Activated naive CD8-positive, alpha-beta T cell treated with anti-CD3 and anti-CD28 coated beads, Interleukin-2, amount 50 U/mL, for 24 hours (primary cell): ENCODE measurements at regions not wholly inside any gene's neighbourhood (a gene's known extent, or its start where the extent isn't known, plus 50 kb on each side); places are given as distances from the start of the nearest gene placed in this dataset.

ENCODE experiments used
- ATAC-seq: fragments of 150-1000 bp; cut with Tn5 transposase; one replicate; pipeline ENCODE4 v1.10.0; 2021
- DNase-seq: peaks from one replicate; pipeline ENCODE4 v3.0.0; 2021
- H3K27ac Mint-ChIP-seq: one replicate; pipeline ENCODE4 v1.8.0; 2021; ENCODE audit warnings: mild to moderate bottlenecking, mixed read lengths
- H3K27me3 Mint-ChIP-seq: one replicate; pipeline ENCODE4 v1.8.0; 2021; ENCODE audit warnings: mixed read lengths
- H3K36me3 Mint-ChIP-seq: one replicate; pipeline ENCODE4 v1.8.0; 2021; ENCODE audit warnings: low read depth, mixed read lengths
- H3K4me1 Mint-ChIP-seq: one replicate; pipeline ENCODE4 v1.8.0; 2021; ENCODE audit warnings: mixed read lengths
- H3K4me3 Mint-ChIP-seq: one replicate; pipeline ENCODE4 v1.8.0; 2021; ENCODE audit warnings: mild to moderate bottlenecking, moderate library complexity, mixed read lengths
- H3K9me3 Mint-ChIP-seq: one replicate; pipeline ENCODE4 v1.8.0; 2021; ENCODE audit warnings: mixed read lengths

DNA sequence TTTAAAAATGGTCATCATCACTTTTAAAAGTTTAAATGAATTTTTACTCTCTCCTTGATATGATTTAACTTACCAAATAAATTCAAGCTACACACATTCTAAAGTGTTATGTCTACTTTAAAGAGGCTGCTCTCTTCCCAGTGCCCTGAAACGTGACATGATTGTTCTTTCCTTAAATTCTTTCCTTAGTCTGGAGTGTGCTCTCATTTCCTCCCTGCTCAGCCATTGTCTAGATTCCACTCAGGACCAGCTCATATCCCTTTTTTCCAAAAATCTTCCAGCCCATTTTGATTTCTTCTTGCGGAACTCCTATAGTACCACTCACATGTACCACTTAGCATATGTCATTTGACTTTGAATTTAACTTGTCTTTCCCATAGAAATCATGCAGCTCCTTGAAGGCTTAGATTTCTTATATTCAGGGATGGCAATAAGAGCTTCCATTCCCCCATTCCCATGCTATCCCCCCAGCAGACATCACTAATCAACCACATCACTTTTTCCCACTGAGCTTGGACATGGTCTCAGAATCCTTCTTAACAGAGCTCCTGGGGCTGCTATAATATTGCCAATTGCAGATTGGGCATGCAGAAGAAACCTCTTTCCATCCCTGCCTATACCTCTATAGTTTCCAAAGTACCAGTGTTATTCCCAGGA lies 54.7 kb upstream of the ITPKB start:
- no peak overlapping the region for H3K27ac Mint-ChIP-seq
- peaks cover 22% of the 10 kb centered on the region for H3K4me1 Mint-ChIP-seq
- DNase-seq (no peak), ATAC-seq (no peak)
- no peaks in the 10 kb centered on the region for H3K36me3 Mint-ChIP-seq
- H3K27me3 Mint-ChIP-seq: no peaks in the 10 kb centered on the region
- no peak overlapping the region for H3K4me3 Mint-ChIP-seq
- no peaks in the 10 kb centered on the region for H3K9me3 Mint-ChIP-seq

DNA sequence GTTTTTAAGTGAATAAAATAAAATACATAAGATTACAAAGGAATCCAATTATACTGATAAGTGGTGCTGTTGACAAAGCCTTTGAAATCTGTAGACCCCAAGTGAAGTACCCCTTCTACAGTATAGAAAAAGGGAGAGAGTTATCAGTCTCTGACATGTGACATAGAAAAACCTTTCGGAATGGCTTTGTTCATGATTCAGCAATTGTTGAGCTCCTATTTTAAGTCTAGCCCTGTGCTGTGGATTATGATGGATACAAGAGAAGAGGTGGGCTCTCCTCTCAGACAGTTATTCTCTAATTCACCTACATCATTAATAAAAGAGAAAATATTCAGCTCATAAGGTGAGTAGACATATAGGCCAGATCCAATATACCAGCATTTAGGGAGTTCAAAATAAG lies 53.3 kb upstream of the ITPKB start:
- H3K36me3 Mint-ChIP-seq: no peaks in the 10 kb centered on the region
- H3K4me3 Mint-ChIP-seq: no peak overlapping the region
- ATAC-seq: no peak
- H3K27ac Mint-ChIP-seq: no peak overlapping the region
- H3K27me3 Mint-ChIP-seq: no peaks in the 10 kb centered on the region
- no peak for DNase-seq
- H3K9me3 Mint-ChIP-seq: no peaks in the 10 kb centered on the region
- H3K4me1 Mint-ChIP-seq: peaks cover 19% of the 10 kb centered on the region

DNA sequence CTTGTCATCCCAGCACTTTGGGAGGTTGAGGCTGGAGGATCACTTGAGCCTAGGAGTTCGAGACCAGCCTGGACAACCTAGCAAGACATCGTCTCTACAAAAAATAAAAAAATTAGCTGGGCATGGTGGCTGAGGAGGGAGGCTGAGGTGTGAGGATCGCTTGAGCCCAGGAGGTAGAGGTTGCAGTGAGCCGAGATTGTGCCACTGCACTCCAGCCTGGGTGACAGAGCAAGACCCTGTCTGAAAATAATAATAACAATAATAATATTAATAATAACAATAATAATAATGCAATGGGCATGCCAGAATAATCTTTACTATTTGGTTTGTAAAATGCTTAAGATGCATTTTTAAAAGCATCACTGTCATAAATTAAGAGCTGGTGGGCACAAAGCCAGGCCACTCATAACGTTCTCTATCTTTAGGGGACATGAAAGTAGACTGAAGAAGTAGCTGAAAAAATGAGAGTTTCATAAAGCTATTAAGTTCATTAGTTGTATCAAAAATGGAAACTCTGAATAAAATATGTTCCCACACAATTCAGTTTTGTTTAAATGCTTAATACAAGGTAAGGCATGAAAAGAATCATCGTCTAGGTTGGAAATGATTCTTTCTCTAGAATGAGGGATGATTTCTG lies 51.6 kb upstream of the ITPKB start:
- no peak for ATAC-seq
- DNase-seq: no peak
- Mint-ChIP-seq H3K4me3 (no peak overlapping the region), H3K4me1 (peaks cover 15% of the 10 kb centered on the region), H3K9me3 (no peaks in the 10 kb centered on the region), H3K27me3 (no peaks in the 10 kb centered on the region), H3K36me3 (no peaks in the 10 kb centered on the region), H3K27ac (no peak overlapping the region)

DNA sequence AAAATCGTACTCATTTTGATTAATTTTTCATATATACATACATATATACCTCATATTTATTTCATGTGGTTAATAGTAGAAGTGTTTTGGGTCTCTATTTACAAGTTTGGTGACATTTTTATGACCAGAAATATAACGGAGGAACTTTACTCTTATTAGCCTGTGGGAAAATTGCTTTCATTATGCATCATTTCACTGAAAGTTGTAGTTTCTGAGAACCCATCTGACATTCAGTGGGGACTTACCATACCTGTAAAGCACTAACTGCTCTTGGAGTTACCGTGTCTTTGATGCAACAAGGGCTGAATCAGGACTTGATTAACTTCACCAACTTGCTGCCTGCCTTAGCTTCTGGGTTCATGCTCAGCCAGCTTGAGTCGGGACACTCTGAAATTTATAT lies 49.9 kb upstream of the ITPKB start:
- DNase-seq (no peak), ATAC-seq (peak; percentile 49)
- Mint-ChIP-seq H3K27me3 (no peaks in the 10 kb centered on the region), H3K36me3 (no peaks in the 10 kb centered on the region), H3K9me3 (no peaks in the 10 kb centered on the region), H3K4me3 (no peak overlapping the region), H3K27ac (no peak overlapping the region), H3K4me1 (peaks cover 15% of the 10 kb centered on the region)
